CD4-positive, alpha-beta T cell treated with Interleukin-6 at 100 ng/mL for 8 hours (primary cell): ENCODE measurements at regions not wholly inside any gene's neighbourhood (a gene's known extent, or its start where the extent isn't known, plus 50 kb on each side); places are given as distances from the start of the nearest gene placed in this dataset.

Source experiments
- DNase-seq: peaks from one replicate; pipeline ENCODE4 v3.0.0-alpha.2; 2020; ENCODE audit warnings: mixed read lengths, low spot score

DNA sequence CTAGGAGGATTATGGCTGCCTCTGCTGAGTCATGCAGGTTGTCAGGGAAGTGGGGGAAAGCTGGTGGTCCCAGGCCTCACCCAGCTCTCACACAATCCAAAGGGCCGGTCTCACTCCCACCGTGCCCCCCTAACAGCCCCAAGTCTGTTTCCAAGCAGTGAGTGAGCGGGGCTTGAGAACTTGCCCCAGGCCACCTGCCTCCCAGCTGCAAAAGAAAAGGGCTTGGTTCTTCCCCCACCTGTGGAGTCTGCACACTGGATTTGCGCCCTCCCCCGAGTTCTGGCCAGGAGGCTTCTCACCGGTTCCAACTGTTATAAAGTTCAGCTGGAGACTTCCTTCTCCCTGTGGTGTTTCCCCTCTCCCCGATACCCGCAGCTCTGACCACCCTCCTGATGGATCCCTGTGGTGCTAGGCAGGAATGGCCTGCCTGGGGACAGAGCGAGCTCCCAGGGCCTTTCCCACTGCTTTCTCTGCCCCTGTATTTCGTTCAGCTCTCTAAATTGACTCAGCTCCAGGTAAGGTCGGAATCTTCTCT, 222.3 kb downstream of the BARHL2 start:
- DNase-seq: no peak

DNA sequence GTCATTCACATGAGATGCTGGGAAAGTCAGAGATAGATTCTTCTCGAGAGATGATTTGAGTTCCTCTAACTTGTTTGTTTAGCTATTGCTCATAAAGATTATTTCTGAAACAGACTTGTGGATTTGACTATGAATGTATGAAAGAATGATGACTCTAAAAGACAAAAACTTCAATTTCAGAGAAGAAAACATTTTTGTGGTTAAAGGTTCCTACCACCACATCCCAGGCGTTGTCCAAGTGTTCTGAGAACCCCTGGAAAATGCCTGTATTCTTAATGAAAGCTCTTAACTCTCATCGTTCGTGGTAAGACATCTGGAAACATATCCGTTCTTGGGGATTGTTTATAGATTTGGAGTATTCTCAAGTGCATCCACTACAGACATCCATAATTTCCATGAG, 228.7 kb downstream of the BARHL2 start:
- DNase-seq: no peak

DNA sequence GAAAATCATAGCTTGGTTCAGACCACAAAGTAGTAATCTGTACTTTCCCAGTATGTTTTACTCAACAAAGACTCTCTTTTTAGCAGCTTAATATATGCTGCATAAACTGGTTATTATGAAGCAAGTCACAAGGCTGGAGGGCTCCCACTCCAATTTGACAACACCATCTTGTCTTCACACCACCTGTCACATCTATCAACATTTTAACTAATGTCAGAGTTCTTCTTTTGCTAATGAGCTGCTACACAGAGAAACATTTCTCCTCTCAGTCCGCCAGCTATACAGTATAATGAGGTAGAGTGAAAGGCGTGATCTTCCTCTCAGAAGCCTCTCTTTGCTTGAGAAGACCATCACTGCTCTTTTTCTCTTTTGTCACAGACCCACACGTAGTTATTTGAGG, 230.1 kb downstream of the BARHL2 start:
- DNase-seq: no peak

DNA sequence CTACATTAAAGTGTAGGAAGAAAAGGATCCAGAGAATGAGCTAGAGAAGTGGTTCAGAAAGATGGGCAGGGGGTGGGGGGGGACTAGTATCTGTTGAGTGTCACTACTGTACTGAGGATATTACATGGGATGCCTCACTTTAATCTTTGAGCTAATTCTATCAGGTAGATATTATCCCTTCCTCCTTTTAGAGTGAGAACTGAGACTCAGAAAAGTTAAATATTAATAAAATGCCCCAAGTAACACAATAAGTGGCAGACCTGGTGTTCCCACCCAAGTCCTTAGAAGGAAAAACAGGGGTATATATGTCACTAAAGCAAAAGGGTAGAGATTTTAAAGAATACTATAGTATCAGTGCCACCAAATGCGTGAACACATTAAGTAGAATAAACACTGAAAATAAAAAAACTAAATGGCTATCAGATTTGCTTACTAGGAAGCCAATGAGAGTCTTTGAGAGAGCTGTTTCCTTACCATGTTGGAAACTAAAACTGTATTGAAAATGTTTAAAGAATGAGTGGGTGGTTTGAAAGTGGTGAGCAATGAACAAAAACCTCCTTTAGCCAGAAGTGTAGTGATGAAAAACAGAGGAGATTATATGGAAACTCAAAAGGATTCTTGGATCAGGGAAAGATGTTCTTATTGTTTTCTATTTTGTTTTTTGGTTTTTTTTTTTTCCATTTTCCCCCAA, 230.8 kb downstream of the BARHL2 start:
- no peak for DNase-seq

DNA sequence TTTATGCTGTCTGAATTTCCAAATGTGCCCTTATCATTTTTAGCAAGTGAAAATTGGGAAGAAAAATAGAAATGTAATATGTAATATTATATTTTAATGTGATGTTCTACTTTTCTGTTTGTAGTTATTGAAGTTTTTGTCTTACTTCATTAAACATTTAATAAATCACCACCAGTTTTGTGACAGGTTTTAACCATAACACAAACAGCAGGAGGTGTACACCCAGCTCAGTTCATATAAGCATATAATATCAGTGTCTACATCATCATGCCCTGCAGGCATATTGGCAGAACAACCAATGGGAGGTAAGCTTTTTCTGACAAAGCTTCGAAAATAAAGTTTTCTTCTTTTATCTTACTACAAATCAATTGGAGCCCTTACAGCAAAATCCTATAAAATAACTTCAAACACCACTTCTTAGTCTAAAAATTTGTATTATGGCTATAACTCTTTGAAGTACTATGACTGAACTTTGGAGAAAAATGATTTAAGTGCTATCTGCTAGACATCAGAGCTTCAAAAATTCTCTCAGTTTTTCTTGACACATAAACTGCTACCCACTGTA, 236.7 kb downstream of the BARHL2 start:
- DNase-seq: no peak

DNA sequence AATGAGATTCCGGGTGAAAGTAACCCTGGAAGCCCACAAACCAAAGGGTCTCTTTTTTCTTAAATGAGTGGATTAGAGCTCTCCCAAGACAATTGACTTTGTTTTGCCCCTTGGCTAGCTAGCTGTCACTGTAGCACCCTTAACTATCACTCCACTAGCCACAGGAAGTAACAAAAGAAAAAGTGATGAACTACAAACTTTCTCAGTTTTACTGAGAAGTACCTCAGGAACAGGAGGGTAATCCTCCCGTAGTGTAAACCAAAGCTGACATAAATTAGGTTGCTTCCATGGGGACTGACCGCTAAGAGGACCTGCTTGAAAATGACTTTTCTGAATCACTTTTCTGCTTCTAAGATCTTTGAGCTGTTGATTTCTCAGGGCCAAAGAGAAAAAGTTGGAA, 240.1 kb downstream of the BARHL2 start:
- DNase-seq: no peak

DNA sequence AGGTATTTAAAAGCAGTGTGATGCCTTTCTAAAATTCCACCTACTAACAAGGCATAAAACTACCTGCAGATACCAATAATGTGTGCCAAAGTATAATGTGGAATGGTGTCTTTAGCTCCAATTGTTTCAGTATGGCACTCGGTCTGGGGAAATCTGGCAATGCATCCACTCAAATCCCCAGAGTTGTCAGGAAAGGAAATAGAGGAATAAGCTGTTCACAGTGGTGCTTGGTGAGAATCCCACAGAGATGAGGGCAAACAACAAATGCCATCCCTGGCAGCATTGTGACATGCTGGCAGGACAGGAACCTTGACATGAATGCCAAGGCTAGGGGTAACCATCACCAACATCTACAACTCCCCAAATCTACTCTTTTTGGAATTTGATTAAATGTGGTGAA, 240.7 kb downstream of the BARHL2 start:
- no peak for DNase-seq

DNA sequence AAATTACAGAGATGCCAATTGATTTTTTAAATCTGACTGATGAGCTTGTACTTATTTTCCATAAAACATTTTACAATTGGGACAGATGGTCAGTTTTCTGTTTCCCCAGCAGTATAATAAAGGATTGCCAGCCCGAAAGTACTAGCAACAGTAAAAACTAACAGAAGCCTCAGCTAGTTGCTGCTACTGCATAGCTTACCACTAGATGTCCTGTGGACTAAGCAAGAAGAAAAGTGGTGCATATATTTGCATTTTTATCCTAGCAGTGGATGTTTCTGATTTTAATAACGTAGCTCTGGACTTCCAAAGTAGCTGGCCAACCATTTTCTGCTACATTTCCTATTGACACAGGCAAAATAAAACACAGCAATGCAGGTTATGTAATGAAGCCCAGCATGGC, 241.5 kb downstream of the BARHL2 start:
- DNase-seq: no peak

DNA sequence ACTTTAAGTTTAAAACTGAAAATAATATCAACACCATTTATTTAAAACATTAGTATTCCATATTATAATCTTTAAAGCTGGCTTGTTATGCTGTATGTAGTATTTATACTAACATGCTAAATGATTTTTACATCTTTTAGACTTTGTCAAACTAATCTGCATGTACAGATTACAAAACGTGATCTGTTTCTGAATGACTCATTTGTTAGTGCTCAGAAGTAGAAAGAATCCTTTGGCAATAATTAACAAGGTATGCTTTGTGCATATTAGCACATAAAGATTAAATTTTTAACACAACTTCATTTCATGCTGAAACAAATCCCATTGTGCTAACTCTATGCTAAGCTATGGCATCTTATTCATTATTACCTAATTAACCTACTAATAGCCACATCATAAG, 242.4 kb downstream of the BARHL2 start:
- DNase-seq: no peak

DNA sequence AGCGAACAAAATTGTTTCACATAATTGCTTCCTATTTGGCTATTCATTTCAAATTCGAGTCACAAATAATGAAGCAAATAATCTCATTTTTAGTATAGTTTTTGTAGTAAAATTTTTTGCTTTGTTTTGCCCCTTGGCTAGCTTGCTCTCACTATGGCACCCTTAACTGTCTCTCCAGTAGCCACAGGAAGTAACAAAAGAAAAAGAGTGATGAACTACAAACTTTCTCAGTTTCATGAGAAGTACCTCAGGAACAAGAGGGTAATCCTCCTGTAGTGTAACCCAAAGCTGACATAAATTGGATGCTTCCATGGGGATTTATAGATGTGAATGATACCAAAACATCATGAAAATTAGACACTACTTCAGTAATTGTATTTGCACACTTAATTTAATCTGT, 242.9 kb downstream of the BARHL2 start:
- DNase-seq: no peak

DNA sequence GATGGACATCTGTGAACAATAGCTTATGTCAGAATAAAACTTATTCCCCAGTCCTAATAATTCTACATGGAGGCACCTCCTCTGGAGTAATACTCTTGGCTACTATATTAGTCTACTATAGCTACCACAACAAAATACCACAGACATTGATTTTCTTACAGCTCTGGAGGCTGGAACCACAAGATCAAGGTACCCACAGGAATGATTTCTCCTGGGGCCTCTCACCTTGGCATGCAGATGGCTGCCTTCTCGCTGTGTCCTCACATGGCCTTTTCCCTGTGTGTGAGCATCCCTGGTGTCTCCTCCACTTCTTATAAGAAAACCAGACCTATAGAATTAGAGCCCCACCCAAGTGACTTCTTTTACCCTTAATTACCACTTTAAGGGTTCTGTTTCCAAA, 244.3 kb downstream of the BARHL2 start:
- DNase-seq: no peak

DNA sequence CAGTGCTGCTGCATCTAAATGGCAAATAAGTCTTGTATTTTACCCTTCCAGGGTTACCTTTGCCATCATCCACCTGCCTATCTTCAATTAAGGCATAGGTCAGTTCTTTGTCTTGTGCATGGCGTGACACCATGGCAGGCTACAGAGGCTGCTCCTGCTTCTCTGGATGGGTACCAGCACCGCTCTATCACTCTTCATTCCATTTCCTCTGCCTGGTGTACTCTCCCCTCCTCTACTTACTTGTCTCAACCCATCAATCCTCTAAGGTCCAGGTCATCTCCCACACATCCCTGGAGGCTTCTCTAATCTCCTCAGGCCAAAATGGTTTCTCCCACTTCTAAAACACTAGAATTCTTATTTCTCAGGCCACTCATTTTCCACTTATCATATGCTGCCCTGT, 257.5 kb downstream of the BARHL2 start:
- no peak for DNase-seq

DNA sequence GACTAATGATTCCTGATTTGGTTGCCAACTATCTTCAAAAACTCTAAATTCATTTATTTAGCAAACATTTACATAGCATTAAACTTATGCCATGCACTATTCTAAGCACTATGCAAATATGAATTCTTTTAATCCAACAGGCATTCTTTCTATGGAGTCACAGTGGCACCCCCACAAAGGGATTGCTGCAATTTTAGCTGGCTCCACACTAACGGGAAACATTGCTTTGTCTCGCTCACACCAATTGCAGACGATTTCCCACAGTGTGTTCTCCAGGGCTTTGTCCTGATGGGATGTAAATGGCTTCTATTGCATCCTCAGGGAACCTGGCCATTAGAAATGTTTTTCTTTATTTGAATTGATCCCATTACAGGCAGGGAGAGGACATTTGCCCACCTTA, 259.1 kb downstream of the BARHL2 start:
- DNase-seq: no peak

DNA sequence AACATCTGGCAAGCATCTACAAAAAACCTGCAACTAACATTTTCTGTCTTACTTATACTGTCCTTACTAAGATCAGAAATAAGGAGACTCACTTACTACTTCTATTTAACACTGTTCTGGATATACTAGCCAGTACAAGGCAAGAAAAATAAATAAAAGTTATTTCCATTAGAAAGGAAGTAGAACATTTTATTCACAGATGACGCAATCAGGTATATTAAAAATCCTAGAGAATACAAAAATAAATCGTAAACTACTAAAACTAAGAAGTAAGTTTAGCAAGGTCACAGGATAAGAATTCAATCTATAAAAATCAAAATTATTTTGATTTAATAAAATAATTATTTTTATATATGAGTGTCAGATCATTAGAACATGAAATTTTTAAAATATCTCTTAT, 264.6 kb downstream of the BARHL2 start:
- DNase-seq: no peak

DNA sequence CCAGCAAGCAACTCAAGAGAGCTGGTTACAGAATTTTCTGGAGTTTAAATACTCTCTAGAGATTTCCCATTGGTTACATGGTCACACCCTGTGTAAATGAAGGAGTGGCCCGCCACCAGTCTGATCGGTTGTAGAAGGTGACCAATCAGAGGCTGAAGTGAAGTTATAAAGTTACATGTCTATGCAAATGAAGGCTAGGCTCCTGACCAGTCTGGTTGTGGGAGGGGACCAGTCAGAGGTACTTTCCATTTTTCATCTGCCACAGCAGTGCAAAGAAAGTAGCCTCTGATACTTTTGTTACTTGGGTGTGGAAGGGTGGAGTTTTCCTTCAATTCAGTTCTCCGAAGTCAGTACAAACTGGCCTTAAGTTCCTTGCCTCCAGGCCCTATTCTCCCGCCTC, 273.7 kb downstream of the BARHL2 start:
- DNase-seq: no peak

DNA sequence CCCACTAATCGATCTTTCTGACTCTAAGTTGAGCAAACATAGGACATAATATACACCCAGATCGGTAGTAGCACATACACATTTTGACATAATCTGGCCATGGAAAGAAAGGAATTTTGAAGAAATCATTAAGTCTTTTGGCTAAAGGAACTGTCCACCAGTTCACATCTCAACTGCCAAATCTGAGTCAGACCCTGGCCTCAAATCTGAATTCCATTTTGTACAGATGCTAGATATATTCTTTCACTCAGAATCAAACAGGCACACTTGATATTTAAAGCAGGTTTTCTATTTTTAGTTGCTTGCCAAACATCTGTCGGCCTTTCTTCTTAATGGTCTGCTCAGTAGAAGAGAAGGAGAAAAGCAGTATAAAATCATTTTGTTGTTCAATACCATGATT, 281.8 kb downstream of the BARHL2 start:
- no peak for DNase-seq

DNA sequence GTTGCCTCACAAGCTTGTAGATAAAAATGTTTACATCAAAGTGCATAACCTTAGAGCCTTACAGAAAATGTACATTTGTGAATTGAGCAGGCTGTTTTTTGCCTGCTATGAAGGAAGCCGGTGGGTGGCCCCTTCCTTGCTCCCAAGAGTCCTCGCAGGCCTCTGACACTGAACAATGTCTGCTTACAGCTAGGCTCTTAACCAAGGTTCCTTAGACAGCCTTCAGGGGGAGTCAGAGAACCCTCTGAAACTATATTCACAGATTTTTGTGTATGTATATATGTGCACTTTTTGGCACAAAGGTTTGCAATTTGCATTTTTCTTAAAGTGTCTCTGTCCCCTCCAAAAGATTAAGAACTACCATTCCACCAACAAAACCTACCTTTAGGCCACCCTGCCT, 282.6 kb downstream of the BARHL2 start:
- no peak for DNase-seq

DNA sequence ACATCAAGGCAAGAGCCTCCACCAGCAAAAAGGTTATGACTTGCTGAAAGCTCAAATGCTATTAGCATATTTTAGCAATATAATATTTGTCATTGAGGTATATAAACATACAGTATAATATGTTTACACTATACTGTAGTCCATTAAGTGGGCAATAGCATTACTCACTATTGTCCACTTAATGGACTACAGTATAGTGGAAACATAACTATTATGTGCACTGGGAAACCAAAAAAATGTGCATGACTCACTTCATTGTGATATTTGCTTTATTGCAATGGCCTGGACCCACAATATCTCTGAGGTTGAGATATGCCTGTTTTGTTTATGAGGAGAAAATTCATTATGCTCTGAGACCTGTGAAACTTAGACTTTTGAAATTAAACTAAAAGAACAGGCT, 300.0 kb downstream of the BARHL2 start:
- no peak for DNase-seq

DNA sequence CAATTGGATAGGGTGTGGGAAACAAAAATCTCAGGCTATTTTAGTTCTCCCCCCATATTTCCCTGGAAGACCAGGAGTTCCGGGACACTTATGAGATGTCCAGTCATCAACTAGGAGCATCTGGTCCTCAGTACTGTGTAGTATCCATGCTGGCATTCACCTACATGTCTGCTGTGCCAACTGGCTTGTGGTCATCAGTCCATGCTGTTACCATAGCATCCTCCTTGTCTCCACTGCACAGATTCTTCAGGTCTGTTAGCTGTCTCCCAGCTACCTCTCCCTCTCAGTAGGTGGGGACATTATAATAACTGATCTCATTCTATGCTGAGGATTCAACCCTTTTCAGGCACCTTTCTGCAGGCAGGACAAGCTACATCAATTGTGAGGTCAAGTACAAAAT, 302.9 kb downstream of the BARHL2 start:
- no peak for DNase-seq

DNA sequence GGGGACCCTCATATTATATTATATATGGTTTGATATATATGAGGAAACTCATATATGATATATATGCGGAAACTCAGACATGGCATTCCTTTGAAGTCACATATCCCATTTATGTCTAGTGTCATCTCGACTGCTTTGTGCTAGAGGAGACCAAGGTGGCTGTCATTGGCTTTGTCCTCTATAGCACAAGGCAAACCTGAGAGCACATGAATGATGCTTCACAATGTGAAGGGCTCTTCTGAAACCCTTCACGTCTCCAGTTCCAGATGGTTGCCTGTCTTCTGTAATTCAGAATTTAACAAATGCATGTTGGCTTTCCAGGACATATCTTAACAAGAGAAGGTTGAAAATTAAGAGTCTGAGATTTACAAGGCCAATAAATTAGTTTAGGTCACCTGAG, 303.6 kb downstream of the BARHL2 start:
- DNase-seq: no peak

DNA sequence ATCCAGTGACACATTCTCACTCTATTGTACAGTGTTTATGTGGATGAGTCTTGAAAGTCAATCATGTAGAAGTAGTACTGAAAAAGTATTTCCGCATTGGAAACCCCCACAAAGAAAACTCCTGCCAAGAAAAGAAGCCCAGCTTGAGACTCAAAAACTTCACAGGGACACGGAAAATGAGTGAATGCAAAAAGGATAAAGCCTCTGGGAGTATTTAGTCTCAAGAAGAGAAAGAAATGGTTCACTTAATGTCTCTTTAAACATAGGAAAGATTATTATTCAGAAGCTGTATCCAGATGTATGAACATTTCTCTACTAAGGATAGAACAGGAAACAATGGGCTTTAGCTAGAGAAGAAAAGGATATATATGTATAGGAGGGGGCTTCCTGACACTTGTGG, 304.5 kb downstream of the BARHL2 start:
- DNase-seq: no peak

DNA sequence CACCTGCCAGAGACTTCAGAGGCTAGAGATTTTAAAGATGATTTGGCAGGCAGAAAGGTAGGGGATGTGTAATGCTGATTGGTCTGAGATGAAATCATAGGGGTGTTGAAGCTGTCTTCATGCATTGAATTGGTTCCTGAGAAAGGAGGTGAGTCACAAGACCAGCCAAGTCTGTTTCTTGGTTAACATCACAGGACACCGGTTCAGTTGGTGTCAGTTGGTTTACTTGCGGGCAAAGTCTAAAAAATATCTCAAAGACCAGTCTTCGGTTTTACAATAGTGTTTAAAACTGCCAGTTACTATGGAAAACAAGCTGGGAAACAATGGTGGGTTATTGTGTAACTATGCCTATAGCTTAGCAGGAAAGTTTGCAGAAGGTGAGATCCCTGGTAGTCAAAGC, 305.9 kb downstream of the BARHL2 start:
- DNase-seq: no peak

DNA sequence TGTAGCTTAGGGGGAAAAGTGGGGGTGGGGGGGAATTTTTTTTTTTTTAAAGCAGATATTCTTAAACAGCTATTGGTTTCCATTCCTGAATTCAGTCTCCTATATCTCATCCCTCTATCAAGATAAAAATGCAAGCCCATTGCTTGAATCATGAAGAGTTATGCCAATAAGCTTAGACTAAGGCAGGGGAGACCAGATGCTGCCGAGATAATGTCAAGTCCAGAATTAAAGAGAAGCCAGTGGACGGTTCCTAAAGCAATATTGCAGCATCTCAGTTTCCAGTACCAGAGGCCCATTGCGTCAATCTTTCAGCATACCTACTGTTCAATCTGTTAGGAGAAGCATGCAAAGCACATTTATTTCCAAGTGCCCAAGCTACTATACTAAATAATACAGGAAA, 309.4 kb downstream of the BARHL2 start:
- no peak for DNase-seq

DNA sequence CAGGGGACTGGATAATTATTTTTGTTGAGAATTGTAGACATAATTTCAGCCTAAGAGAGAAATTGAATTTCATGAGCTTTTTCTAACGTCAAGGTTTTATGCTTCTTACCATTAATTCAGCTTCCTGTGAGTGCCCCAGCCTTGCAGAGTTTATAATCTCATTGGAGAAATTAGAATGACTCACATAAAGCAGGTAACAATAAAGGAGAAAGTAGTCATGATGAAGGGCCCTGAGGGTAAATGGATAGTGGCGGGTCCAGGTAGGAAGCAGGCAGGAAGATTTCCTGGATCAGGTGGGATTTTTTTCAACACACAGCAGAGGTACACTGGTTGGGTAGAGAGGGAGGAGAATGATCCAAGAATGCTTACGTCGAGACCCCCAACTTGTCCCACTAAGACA, 311.4 kb downstream of the BARHL2 start:
- DNase-seq: no peak
